WI38 (cell line): ENCODE measurements at regions not wholly inside any gene's neighbourhood (a gene's known extent, or its start where the extent isn't known, plus 50 kb on each side); places are given as distances from the start of the nearest gene placed in this dataset.

ENCODE experiments used
- H3K4me3 ChIP-seq: 2 replicates; pipeline ENCODE4 v1.5.1; 2011; ENCODE audit warnings: low read depth, mild to moderate bottlenecking, control low read depth, low read length
- TF ChIP-seq, protein P1 (sequence below): IDR thresholded peaks from 2 replicates; pipeline ENCODE4 v1.5.1; 2012; ENCODE audit warnings: low read depth, mild to moderate bottlenecking, control low read depth, low read length

DNA sequence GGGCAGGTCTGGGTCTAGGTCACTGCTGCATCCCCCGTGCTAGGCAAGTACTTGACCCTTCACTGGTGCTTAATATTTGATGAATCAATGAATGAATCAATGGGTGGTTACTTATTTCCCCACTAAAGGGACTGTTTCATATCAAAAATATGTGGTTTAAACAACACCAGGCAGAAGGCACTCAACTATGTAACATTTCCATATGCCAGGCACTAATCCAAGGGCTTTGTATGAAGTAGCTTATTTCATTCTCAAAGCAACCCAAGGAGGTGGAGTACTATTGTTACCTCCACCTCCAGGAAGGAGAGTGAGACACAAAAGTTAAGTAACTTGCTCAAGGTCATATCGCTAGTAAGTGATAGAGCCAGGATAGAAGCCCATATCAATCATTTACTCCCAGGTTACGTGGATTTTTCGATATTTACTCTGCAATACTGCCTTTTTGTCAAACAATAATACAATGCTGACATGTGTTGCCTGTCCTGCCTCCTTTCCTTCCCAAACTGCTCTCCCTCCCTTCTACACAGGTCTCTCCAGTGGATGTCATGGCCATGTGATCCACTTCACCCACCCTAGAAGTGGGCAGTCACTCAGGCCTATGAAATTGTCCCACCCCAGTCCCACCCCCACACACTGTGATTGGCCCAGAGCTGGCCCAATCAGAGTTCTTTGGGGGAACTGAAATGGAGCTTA, 142.8 kb downstream of the ETS2 start:
- H3K4me3 ChIP-seq, result no peak overlapping the region
- TF ChIP-seq, protein P1, sequence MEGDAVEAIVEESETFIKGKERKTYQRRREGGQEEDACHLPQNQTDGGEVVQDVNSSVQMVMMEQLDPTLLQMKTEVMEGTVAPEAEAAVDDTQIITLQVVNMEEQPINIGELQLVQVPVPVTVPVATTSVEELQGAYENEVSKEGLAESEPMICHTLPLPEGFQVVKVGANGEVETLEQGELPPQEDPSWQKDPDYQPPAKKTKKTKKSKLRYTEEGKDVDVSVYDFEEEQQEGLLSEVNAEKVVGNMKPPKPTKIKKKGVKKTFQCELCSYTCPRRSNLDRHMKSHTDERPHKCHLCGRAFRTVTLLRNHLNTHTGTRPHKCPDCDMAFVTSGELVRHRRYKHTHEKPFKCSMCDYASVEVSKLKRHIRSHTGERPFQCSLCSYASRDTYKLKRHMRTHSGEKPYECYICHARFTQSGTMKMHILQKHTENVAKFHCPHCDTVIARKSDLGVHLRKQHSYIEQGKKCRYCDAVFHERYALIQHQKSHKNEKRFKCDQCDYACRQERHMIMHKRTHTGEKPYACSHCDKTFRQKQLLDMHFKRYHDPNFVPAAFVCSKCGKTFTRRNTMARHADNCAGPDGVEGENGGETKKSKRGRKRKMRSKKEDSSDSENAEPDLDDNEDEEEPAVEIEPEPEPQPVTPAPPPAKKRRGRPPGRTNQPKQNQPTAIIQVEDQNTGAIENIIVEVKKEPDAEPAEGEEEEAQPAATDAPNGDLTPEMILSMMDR, result no peak

DNA sequence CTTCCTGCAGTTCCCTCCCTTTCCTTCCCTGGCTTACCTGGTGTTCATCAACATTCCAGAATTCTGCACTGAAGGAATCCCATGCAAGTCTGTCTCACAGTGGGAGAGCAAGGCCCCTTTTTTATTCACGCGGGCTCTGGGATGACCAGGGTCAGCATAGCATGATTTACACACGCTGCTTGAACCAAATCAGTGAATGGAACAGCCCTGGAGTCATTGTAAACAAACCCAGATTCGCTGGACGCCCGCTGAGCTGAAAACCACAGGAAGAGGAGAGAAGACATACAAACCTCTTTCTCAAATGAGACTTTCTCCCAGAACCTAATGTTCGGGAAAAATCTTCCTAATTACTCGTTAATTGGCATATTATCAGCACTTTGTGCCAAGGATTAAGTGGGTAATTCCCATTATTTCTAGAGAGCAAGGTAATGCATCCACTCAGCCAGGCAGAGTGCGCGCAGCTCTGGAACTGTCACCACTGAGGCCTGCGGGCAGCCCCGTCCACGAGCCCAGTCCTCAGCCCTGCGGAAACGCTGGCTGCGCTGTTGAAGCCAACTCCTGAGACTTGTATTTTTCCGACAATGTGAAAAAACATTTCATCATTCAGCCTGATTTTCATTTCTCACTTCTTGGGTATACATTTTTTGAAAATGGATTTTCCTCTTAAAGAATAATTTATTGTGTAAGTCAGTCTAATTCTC, 140.0 kb downstream of the ETS2 start:
- TF ChIP-seq, protein P1, result no peak
- no peak overlapping the region for H3K4me3 ChIP-seq

DNA sequence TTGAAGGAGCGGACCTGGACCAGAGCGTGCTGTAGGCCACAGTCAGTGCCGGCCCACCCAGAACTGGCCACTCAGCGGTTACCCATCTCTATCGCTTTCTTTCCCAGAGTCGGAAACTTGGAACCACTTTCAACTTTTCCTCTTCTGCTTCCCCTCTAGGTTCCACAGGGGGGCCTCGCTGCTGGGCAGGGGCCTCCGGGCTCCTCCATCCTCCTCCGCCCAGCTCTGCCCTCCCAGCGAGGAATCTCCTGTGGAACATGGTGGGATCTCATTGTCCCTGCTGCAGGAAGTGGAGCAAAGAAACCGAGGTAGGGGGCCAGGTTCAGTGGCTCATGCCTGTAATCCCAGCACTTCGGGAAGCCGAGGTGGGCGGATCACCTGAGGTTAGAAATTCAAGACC, 139.2 kb downstream of the ETS2 start:
- no peak overlapping the region for H3K4me3 ChIP-seq

DNA sequence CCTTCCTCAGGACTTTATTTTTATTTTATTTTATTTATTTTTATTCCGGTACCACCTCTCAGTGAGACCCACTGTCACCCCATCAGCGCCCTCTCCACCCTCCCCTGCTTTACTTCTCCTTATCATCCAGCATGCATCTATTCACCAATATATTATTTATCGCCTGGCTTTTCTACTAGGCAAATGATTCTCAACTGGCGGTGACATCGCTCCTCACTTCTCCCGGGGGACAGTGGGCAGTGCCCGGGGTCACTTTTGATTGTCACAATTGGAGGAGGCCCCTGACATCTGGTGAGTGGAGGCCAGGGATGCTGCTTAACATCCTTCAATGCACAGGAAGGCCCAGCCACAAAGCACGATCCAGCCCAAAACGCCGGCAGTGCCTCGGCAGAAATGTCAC, 138.7 kb downstream of the ETS2 start:
- H3K4me3 ChIP-seq, result no peak overlapping the region
- TF ChIP-seq, protein P1, result no peak

More for the DNA sequence above, 139.2 kb downstream of the ETS2 start:
- TF ChIP-seq, protein P1, result no peak

DNA sequence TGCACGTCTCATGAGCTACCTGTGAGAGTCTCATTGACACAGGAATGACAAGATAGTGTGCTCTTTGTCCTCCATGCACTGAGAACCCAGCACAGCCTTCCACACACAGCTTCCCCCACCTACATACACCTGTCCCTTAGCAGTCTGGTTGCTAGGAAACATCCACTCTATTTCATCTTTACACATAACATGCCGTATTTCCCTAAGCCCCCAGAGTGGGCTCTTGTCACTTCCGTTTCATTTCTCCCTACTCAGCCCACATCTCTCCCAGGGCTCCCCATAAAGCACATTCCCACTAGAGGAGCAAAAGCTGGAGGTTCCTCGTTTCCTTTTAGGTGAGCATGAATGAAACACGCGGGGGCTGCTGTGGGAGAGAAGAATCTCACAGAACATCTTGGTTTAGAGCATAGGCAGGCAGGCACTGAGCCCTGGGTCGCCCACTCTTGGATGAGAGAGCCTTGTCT, 137.1 kb downstream of the ETS2 start:
- TF ChIP-seq, protein P1, result no peak
- no peak overlapping the region for H3K4me3 ChIP-seq

DNA sequence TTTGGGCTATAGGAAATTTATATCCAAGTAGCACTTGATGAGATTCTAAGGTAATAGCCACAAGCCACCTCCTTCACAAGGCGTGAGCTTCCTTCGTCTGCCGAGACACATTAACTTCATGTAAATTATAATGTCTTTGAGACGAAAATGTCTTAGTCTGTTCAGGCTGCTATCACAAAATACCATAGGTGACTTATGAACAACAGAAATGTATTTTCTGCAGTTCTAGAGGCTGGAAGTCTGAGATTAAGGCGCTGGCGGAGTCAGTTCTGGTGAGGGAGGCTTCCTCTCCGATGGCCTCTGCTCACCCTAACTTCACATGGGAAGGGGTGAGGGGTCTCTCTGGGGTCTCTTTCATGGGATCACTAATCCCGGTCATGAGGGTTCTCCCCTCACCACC, 133.0 kb downstream of the ETS2 start:
- TF ChIP-seq, protein P1, result no peak

DNA sequence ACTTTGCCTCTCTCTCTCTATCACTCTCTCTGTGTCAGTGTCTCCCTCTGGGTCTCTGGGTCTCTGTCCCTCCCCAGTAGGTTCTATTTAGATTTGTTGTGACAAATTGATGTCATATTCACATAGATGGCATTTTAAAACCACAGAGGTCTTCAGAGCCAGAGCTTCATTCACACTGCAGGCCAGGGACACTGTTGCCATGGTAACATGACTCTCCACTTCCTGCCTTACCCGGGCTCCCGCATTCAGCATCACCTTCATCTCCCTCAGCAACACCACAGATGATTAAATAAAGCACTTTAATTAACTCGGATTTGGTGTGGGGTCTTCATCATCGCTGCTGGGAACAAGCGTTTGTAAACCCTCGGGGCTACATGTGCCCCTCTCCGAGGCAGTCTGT, 132.6 kb downstream of the ETS2 start:
- no peak overlapping the region for H3K4me3 ChIP-seq
- TF ChIP-seq, protein P1, result no peak

More for the DNA sequence above, 133.0 kb downstream of the ETS2 start:
- no peak overlapping the region for H3K4me3 ChIP-seq
